Stomach (tissue), 4 donors: ENCODE measurements at regions not wholly inside any gene's neighbourhood (a gene's known extent, or its start where the extent isn't known, plus 50 kb on each side); places are given as distances from the start of the nearest gene placed in this dataset.

ENCODE experiments used
- CTCF ChIP-seq, 7 experiments: fragments of 450-650 bp in 4 of 7; fragments of 200-600 bp in 3 of 7; sonication (generic) in 3 of 7; IDR thresholded peaks; one replicate each; pipeline ENCODE4 v1.5.1; 2016 to 2019; ENCODE audit warnings: antibody characterized with exemption in 7 of 7, control low read depth in 2 of 7, mild to moderate bottlenecking in 1 of 7
- EP300 ChIP-seq: sonication (generic); formaldehyde crosslinking; IDR thresholded peaks from one replicate; pipeline ENCODE4 v1.6.1; 2017; ENCODE audit warnings: antibody characterized with exemption
- POLR2A ChIP-seq, 4 donors: fragments of 450-650 bp; IDR thresholded peaks; one replicate each; pipeline ENCODE4 v1.6.1; 2016; ENCODE audit warnings: antibody characterized with exemption in 4 of 4, control low read depth in 2 of 4, mild to moderate bottlenecking in 1 of 4, moderate library complexity in 1 of 4

- TF ChIP-seq CTCF (IDR thresholded peaks at IDR 0.05): no peak
- TF ChIP-seq EP300: no peak
- no peak for TF ChIP-seq POLR2A (IDR thresholded peaks at IDR 0.05)
These were observed 66.7 kb upstream of the MIR17HG start for GRCh38 chr13:91280801-91281200.
